Lower lobe of right lung (tissue), 2 donors: ENCODE measurements at regions not wholly inside any gene's neighbourhood (a gene's known extent, or its start where the extent isn't known, plus 50 kb on each side); places are given as distances from the start of the nearest gene placed in this dataset.

Experiments used
- ATAC-seq, 2 donors: fragments of 200-7000 bp; cut with Tn5 transposase; one replicate each; pipeline ENCODE4 v1.9.1; 2020 to 2022; ENCODE audit warnings: mild to moderate bottlenecking in 2 of 2, moderate library complexity in 2 of 2
- DNase-seq: peaks from one replicate; pipeline ENCODE4 v3.0.0-alpha.2; 2020
- H3K27ac ChIP-seq: fragments of 200-600 bp; one replicate; pipeline ENCODE4 v1.8.0; 2022
- H3K27me3 ChIP-seq: fragments of 200-600 bp; one replicate; pipeline ENCODE4 v1.8.0; 2022; ENCODE audit warnings: low read depth
- H3K36me3 ChIP-seq: fragments of 200-600 bp; one replicate; pipeline ENCODE4 v1.8.0; 2022; ENCODE audit warnings: mild to moderate bottlenecking
- H3K4me1 ChIP-seq: fragments of 200-600 bp; one replicate; pipeline ENCODE4 v1.8.0; 2022
- H3K4me3 ChIP-seq: fragments of 200-600 bp; one replicate; pipeline ENCODE4 v1.8.0; 2022; ENCODE audit warnings: mild to moderate bottlenecking
- H3K9me3 ChIP-seq: fragments of 200-600 bp; one replicate; pipeline ENCODE4 v1.8.0; 2022
- CTCF ChIP-seq: fragments of 200-600 bp; IDR thresholded peaks from one replicate; pipeline ENCODE4 v1.8.0; 2022; ENCODE audit warnings: antibody characterized with exemption, mild to moderate bottlenecking
- intact Hi-C: fragments of 100-400 bp; cut with DNase I; formaldehyde crosslinking; loops from one replicate; pipeline ENCODE4 v1.11.0; 2022
- donor health status: DM: no; HTN: yes; CAD: no; lungs with severe emphysema.

GRCh38 chr6:135583256-135583761 lies 85.8 kb upstream of the AHI1 start:
- Histone ChIP-seq H3K27ac (no peak overlapping the region), H3K4me3 (no peak overlapping the region), H3K27me3 (no peaks in the 10 kb centered on the region), H3K36me3 (no peaks in the 10 kb centered on the region), H3K4me1 (no peaks in the 10 kb centered on the region), H3K9me3 (no peaks in the 10 kb centered on the region)
- DNase-seq (no peak), ATAC-seq (no peak)
- intact Hi-C loops = no loop called here
- no peak for TF ChIP-seq CTCF

DNA sequence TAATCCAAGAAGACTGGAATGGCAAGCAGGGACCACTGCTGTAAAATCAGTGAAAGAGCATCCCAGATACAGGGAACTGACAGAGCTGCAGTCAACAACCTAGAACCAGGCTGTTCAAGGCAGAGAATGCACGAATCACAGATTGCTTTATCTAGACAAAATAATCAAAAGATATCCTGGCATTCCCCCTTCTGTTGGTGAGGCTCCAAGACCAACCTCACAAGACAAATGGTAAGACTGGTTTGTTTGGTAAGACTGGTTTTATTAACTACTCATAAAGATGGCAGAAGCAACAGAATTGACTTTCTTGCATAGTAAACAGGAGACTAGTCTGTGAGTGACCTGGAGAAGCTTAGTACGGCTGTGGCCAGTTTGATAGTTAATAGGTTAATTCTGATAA lies 88.8 kb upstream of the AHI1 start:
- intact Hi-C loops = no loop called here
- Histone ChIP-seq H3K4me3 (no peak overlapping the region), H3K27me3 (no peaks in the 10 kb centered on the region), H3K36me3 (no peaks in the 10 kb centered on the region), H3K9me3 (no peaks in the 10 kb centered on the region), H3K27ac (no peak overlapping the region), H3K4me1 (no peaks in the 10 kb centered on the region)
- no peak for TF ChIP-seq CTCF
- ATAC-seq (peak in 1 of 2 donors; percentile 23), DNase-seq (no peak)

- no peak overlapping the region for H3K27ac ChIP-seq
- intact Hi-C loops = no loop called here
- no peak overlapping the region for H3K4me3 ChIP-seq
- H3K36me3 ChIP-seq = no peaks in the 10 kb centered on the region
- ATAC-seq (peak; percentile 83 to 86), DNase-seq (peak; percentile 57)
- no peak for TF ChIP-seq CTCF
- H3K27me3 ChIP-seq = no peaks in the 10 kb centered on the region
- no peaks in the 10 kb centered on the region for H3K9me3 ChIP-seq
- no peaks in the 10 kb centered on the region for H3K4me1 ChIP-seq
Measured at GRCh38 chr6:135586844-135587243, 89.3 kb upstream of the AHI1 start.

- no peaks in the 10 kb centered on the region for H3K36me3 ChIP-seq
- no peaks in the 10 kb centered on the region for H3K9me3 ChIP-seq
- DNase-seq (no peak), ATAC-seq (no peak)
- TF ChIP-seq CTCF = no peak
- no peak overlapping the region for H3K27ac ChIP-seq
- intact Hi-C loops = no loop called here
- H3K4me3 ChIP-seq = no peak overlapping the region
- H3K4me1 ChIP-seq = no peaks in the 10 kb centered on the region
- H3K27me3 ChIP-seq = no peaks in the 10 kb centered on the region
Measured at GRCh38 chr6:135592276-135592675, 94.7 kb upstream of the AHI1 start.

DNA sequence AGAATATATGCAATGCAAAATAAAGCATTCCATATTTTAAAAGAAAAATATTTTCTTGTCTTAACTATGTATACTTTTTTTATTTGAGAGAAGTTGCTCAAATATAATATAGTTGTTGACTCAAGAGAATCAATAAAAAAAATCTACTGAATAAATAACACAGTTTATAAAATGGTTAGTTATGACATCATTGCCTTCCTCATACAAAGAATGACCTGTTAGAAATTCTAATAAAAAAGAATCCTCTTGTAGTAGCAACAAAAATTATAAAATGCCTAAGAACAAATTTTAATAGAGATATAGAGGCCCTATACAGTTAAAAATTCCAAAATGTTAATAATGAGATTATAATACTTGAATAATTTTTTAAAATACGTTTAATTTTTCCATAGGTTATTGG lies 96.5 kb upstream of the AHI1 start:
- Histone ChIP-seq H3K9me3 (no peaks in the 10 kb centered on the region), H3K27ac (no peak overlapping the region), H3K4me3 (no peak overlapping the region), H3K27me3 (no peaks in the 10 kb centered on the region), H3K36me3 (no peaks in the 10 kb centered on the region), H3K4me1 (no peaks in the 10 kb centered on the region)
- DNase-seq = no peak
- no peak for TF ChIP-seq CTCF
- no peak for ATAC-seq
- intact Hi-C loops = no loop called here
